ENCODE measurements at regions not wholly inside any gene's neighbourhood (a gene's known extent, or its start where the extent isn't known, plus 50 kb on each side); places are given as distances from the start of the nearest gene placed in this dataset.

GRCh38 chr7:22954251-22954650, 59.7 kb downstream of the HYCC1 start:
- H3K9me3 ChIP-seq (ENCODE audit: control insufficient read depth, low read depth, low read length), result no peaks in the 10 kb centered on the region
- TF ChIP-seq CTCF (optimal IDR thresholded peaks at IDR 0.05 in 1 of 3, IDR thresholded peaks at IDR 0.05 in 1 of 3, conservative IDR thresholded peaks at IDR 0.05 in 1 of 3; ENCODE audit: extremely low read depth in 1 of 3, insufficient read depth in 2 of 3, low read length in 3 of 3), result no peak
- no peak for TF ChIP-seq EZH2 (IDR thresholded peaks at IDR 0.05; ENCODE audit: low read length)
- FAIRE-seq (no peak), DNase-seq (ENCODE audit: low read depth, low spot score) (no peak)
- H3K4me2 ChIP-seq (ENCODE audit: control insufficient read depth, extremely low read depth, insufficient read depth, low read depth, low read length), result no peak overlapping the region
- no peaks in the 10 kb centered on the region for H4K20me1 ChIP-seq (ENCODE audit: control insufficient read depth, extremely low read depth, insufficient read depth, low read length)
- dilution Hi-C loops (cut with MboI; ENCODE audit: extremely low pct_ligation_motif_present, low sequenced_read_pairs), result no loop called here
- H3K27me3 ChIP-seq (ENCODE audit: control insufficient read depth, extremely low read depth, insufficient read depth, low read length), result no peaks in the 10 kb centered on the region
- no peaks in the 10 kb centered on the region for H3K9me1 ChIP-seq (ENCODE audit: control insufficient read depth, extremely low read depth, insufficient read depth, low read length)
- no peak overlapping the region for H3K27ac ChIP-seq (ENCODE audit: control insufficient read depth, insufficient read depth, low read length)
- no peak overlapping the region for H2AFZ ChIP-seq (ENCODE audit: control insufficient read depth, low read length)
- no peak overlapping the region for H3K9ac ChIP-seq (ENCODE audit: control insufficient read depth, extremely low read depth, insufficient read depth, low read length)
- H3K79me2 ChIP-seq (ENCODE audit: control insufficient read depth, insufficient read depth, low read length), result no peaks in the 10 kb centered on the region
- no peak overlapping the region for H3K4me3 ChIP-seq (ENCODE audit: control insufficient read depth in 2 of 3, extremely low read depth in 1 of 3, insufficient read depth in 2 of 3, low read depth in 1 of 3, low read length in 3 of 3)
- no peaks in the 10 kb centered on the region for H3K4me1 ChIP-seq (ENCODE audit: control insufficient read depth, extremely low read depth, insufficient read depth, low read length)
- peaks cover 3 to 5% of the 10 kb centered on the region in 2 experiments for H3K36me3 ChIP-seq (ENCODE audit: control insufficient read depth in 2 of 2, extremely low read depth in 1 of 2, insufficient read depth in 2 of 2, low read length in 2 of 2)

- FAIRE-seq (no peak), DNase-seq (ENCODE audit: low read depth, low spot score) (no peak)
- Histone ChIP-seq H3K9me1 (ENCODE audit: control insufficient read depth, extremely low read depth, insufficient read depth, low read length) (no peaks in the 10 kb centered on the region), H3K9me3 (ENCODE audit: control insufficient read depth, low read depth, low read length) (no peaks in the 10 kb centered on the region), H3K4me2 (ENCODE audit: control insufficient read depth, extremely low read depth, insufficient read depth, low read depth, low read length) (no peak overlapping the region), H4K20me1 (ENCODE audit: control insufficient read depth, extremely low read depth, insufficient read depth, low read length) (no peaks in the 10 kb centered on the region), H3K79me2 (ENCODE audit: control insufficient read depth, insufficient read depth, low read length) (no peaks in the 10 kb centered on the region), H3K27ac (ENCODE audit: control insufficient read depth, insufficient read depth, low read length) (no peak overlapping the region), H3K4me3 (ENCODE audit: control insufficient read depth in 2 of 3, extremely low read depth in 1 of 3, insufficient read depth in 2 of 3, low read depth in 1 of 3, low read length in 3 of 3) (no peak overlapping the region), H3K36me3 (ENCODE audit: control insufficient read depth in 2 of 2, extremely low read depth in 1 of 2, insufficient read depth in 2 of 2, low read length in 2 of 2) (peaks cover 0 to 2% of the 10 kb centered on the region in 2 experiments), H3K27me3 (ENCODE audit: control insufficient read depth, extremely low read depth, insufficient read depth, low read length) (no peaks in the 10 kb centered on the region), H3K4me1 (ENCODE audit: control insufficient read depth, extremely low read depth, insufficient read depth, low read length) (no peaks in the 10 kb centered on the region), H2AFZ (ENCODE audit: control insufficient read depth, low read length) (no peak overlapping the region), H3K9ac (ENCODE audit: control insufficient read depth, extremely low read depth, insufficient read depth, low read length) (no peak overlapping the region)
- TF ChIP-seq CTCF (optimal IDR thresholded peaks at IDR 0.05 in 1 of 3, IDR thresholded peaks at IDR 0.05 in 1 of 3, conservative IDR thresholded peaks at IDR 0.05 in 1 of 3; ENCODE audit: extremely low read depth in 1 of 3, insufficient read depth in 2 of 3, low read length in 3 of 3) (no peak), EZH2 (IDR thresholded peaks at IDR 0.05; ENCODE audit: low read length) (no peak)
- dilution Hi-C loops (cut with MboI; ENCODE audit: extremely low pct_ligation_motif_present, low sequenced_read_pairs), result no loop called here
Observed at GRCh38 chr7:22952306-22953015, 61.5 kb downstream of the HYCC1 start.
